ENCODE measurements at regions not wholly inside any gene's neighbourhood (a gene's known extent, or its start where the extent isn't known, plus 50 kb on each side); places are given as distances from the start of the nearest gene placed in this dataset.

- peak; percentile 33 for DNase-seq
Observed at GRCh38 chr10:7507887-7508726, 97.3 kb upstream of the SFMBT2 start.

DNA sequence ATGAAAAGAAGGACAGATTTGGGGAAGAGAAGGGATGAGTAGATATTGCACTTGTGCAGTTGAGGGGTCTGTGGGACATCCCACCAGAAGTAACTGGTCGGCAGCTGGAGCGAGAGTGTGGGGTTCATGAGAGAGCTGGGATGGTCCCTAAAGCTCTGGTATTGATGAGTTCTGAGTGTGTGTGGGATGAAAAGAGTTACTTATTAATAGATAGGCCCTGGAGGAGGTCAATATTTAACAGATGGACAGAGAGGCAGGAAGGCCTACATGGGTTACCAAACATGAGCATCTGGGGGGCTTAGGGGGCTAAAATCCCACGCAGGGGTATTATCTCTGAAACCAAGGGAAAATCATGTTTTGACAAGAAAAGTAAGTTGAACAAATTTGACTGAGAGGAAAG, 95.7 kb upstream of the SFMBT2 start:
- no peak for DNase-seq

DNA sequence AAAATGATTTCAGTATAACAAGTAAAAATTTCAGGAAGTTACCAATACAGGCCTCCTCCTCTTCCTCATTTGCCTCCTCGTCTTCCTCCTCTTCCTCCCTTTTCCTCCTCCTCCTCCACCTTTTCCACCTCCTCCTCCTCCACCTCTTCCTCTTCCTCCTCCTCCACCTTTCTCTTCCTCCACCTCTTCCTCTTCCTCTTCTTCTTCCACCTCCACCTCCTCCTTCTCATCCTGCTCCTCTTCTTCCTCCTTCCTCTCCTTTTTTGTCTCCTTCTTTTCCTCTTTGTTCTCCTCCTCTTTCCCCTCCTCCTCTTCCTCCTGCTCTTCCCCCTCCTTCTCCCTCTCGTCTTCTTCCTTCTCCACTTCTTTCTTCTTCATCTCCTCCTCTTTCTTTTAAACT, 94.4 kb upstream of the SFMBT2 start:
- no peak for DNase-seq

GRCh38 chr10:7503190-7503589, 92.4 kb upstream of the SFMBT2 start:
- no peak for DNase-seq

- DNase-seq: no peak
Observed at GRCh38 chr10:7501157-7501556, 90.3 kb upstream of the SFMBT2 start.

DNA sequence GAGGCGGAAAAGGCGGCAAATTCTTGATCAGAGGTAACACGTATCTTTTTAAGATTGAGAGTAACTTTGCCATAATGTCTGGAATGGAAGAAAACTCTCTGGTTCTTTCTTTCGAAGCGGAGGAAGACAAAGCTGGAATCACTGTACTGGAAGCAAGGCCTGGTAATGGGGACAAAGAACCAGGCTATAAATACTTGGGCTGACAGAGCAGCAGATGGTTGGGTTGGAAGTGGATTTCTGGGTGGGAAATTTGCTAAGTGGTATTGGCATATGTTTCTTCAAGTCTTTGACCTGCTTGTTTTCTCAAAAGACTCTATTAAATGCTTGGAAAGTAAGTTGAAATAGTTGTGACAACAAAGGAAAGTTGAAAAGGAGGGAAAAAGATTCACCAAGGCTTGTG, 87.3 kb upstream of the SFMBT2 start:
- no peak for DNase-seq

- DNase-seq: no peak
Observed at GRCh38 chr10:7493996-7494395, 83.2 kb upstream of the SFMBT2 start.

- DNase-seq: no peak
Observed at GRCh38 chr10:7492660-7493046, 81.8 kb upstream of the SFMBT2 start.

DNA sequence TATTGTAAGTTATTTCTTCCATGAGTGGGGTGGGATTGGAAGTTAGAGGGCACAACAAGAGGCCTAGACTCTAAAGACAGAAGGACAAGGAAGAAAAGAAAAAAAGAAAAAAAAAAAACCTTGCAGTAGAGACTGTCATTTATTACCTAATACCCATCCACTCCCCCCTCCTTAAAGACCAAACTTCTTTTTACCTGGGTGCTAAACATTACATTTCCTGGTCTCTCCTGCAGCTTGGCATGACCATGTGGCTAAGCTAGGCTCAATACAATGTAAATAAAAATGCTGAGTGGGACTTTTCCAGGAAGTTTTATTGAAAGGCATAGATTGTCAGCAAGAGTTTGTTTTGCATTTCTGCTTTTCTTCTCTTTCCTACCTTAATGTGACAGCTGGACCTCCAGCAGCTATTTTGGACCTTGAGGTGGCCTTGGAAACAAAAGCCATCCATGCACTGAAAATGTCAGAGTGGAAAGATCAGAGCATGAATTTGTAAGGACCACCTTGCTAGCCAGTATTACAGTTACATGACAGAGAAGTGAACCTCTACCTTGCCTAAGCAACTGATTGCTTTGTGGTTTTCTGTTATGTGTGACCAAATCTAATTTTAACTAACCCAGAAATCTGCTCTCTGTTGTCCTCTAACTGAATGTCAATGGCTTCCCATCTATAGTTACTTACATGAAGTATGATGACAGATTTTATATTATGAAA, 81.3 kb upstream of the SFMBT2 start:
- DNase-seq: no peak

GRCh38 chr10:7491230-7491629, 80.4 kb upstream of the SFMBT2 start:
- DNase-seq: no peak

GRCh38 chr10:7488418-7488829, 77.6 kb upstream of the SFMBT2 start:
- DNase-seq: no peak

- no peak for DNase-seq
Observed at GRCh38 chr10:7487528-7487927, 76.7 kb upstream of the SFMBT2 start.

GRCh38 chr10:7486528-7486927, 75.7 kb upstream of the SFMBT2 start:
- no peak for DNase-seq

- no peak for DNase-seq
Observed at GRCh38 chr10:7485799-7486198, 75.0 kb upstream of the SFMBT2 start.

- DNase-seq: no peak
Observed at GRCh38 chr10:7485244-7485556, 74.4 kb upstream of the SFMBT2 start.

DNA sequence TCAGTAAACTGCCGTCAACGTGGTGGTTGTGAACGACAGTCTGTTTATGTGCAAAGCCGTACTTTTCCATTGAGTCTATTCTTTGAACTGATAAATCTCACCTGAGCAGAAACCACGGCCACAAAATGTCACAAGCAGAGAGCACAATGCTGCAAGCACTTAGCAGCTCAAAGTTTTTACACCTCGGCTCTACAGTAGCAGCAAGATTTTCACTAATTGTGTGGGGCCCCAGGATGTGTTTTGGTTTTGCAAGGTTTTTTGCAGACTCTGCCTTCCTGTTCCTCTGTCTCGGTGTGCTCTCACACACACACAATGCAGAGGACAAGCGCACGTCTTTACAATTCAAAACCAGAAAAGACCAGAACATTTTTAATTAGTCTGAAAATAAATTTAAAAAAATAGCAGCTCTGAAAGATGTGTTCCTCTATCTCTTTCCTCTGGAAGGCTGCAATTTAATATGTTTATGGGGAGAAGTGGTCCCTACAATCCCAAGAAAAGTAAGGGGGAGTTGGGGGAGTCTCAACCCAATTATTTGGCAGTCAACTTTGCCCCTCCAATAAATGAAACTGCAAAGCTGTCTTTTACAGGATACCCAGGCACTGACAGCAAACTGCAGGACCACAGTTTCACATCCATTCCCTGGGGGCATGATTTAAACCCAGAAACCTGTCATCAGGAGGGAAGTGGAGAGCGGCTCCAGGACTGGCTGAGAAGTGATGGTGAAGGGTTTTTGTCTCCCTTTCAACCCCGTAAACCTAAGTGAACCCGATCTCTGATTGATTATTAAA, 73.8 kb upstream of the SFMBT2 start:
- peak; percentile 40 for DNase-seq

DNA sequence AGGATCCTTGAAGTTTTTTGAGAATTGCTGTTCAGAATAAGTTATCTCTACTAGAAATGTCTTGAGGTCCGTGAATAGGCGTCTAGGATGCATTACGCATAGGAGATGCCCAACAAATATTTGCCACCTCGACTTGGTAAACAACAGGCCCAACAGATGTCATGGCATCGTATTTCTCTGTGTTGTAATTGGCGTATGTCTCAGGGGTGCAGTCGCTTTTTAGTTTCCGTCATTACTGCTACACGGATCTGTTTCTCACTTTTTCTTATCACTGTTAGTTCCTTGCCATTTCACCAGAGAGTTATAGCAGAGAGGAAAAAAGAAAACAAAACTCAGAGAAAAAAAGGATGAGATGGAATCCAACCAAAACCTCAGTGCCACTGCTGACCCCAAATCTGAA, 73.0 kb upstream of the SFMBT2 start:
- no peak for DNase-seq

DNA sequence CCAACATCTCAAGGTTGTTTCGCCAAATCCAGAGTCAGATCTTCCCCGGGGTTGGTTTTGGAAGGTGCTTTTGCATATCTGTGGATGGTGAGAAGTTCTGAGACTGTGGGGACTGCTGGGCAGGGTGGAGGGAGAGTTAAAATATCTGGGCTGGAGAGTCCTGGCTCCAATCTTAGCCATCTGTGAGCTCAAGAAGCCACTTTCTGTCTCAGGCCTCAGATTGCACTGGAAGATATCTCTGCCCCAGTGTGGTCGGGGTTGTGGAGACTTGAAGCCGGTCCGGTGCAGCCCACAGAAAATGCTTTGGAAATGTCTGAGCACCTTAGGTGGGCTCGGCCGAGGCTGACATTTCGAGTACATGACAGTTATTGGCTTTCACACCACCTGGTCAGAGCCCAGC, 72.2 kb upstream of the SFMBT2 start:
- no peak for DNase-seq

DNA sequence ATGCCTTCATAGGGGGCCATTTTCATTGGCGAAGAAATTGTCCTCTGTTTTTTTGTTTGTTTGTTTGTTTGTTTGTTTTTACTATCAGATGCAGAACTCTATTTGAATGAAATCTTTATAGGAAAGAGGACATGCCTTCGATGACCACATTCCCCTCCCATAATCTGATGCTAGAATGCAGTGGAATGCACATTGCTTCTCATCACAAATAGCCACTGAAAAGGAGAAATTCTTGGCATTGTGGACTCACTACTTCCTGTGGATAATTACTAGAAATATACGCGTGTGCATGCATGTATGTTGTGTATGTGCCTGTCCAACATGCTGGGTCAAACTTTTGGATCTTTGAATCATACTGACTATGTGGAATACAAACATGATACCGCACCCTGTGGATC, 70.5 kb upstream of the SFMBT2 start:
- no peak for DNase-seq

DNA sequence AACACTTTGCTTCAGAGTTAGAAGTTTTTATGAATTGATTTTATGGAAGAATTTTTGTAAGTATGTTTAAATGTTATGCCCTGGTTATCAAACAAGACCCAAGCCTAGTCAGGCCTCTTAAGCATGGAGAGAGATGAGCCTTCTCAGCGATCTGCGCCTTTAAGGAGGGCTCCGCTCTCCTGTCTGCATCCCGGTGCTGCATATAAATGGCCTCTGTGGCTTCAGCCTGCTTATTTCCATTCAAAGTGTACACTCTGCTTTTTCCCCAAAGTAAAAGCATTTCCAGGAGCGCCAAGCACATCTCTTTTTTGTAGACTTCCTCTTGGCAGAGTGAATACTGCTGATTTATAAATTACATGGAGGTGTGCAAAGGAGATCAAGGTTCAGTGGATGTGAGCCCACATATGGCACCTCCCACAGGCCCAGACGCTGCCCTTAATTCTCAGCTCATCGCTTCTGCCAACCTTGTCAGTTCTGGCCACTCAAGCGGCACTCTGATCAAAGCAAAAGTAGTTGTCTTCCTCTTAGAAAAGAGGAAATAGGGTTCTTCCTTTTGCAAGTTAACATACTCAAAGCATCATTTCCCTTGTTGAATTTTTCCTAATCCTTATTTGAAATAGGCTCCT, 70.0 kb upstream of the SFMBT2 start:
- no peak for DNase-seq

- DNase-seq: no peak
Observed at GRCh38 chr10:7479861-7480598, 69.2 kb upstream of the SFMBT2 start.

- DNase-seq: no peak
Observed at GRCh38 chr10:7478727-7479457, 68.1 kb upstream of the SFMBT2 start.
